Adrenal gland (tissue), 5 donors: ENCODE measurements at regions not wholly inside any gene's neighbourhood (a gene's known extent, or its start where the extent isn't known, plus 50 kb on each side); places are given as distances from the start of the nearest gene placed in this dataset.

Experiments
- POLR2A ChIP-seq, 2 donors: fragments of 450-650 bp; IDR thresholded peaks; one replicate each; pipeline ENCODE4 v1.6.1; 2017; ENCODE audit warnings: antibody characterized with exemption in 2 of 2, mild to moderate bottlenecking in 2 of 2, moderate library complexity in 1 of 2
- TF ChIP-seq, protein P1 (sequence below), 6 experiments: fragments of 450-650 bp in 4 of 6; fragments of 200-600 bp in 2 of 6; sonication (generic) in 1 of 6; IDR thresholded peaks; 1 replicate in 5 of 6; 2 replicates in 1 of 6; pipeline versions ENCODE4 v1.5.1 to v1.8.0; 2016 to 2021; ENCODE audit warnings: antibody characterized with exemption in 6 of 6, mild to moderate bottlenecking in 2 of 6, moderate library complexity in 1 of 6
- donor health status: DM: no; HTN: no; CAD: no.

DNA sequence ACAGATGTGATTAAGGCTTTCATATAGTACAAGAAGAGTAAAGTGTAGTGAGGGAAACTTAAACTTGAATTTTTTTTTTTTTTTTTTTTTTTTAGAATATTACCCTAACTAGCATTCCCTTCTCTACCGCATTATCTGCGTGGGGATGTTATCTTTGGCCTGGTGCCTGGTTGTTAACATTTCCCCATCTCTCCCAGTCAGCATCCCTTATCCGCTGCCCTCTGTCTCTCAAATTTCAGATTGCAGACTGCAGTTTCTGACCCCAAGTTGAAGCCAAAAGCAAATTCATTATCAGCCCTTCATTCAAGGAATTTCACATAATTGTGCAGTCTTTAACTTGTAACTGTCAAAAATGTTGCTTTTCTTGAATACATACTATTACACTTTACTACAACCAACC, 353.0 kb downstream of the PLOD2 start:
- no peak for TF ChIP-seq POLR2A (IDR thresholded peaks at IDR 0.05)
- TF ChIP-seq, protein P1, sequence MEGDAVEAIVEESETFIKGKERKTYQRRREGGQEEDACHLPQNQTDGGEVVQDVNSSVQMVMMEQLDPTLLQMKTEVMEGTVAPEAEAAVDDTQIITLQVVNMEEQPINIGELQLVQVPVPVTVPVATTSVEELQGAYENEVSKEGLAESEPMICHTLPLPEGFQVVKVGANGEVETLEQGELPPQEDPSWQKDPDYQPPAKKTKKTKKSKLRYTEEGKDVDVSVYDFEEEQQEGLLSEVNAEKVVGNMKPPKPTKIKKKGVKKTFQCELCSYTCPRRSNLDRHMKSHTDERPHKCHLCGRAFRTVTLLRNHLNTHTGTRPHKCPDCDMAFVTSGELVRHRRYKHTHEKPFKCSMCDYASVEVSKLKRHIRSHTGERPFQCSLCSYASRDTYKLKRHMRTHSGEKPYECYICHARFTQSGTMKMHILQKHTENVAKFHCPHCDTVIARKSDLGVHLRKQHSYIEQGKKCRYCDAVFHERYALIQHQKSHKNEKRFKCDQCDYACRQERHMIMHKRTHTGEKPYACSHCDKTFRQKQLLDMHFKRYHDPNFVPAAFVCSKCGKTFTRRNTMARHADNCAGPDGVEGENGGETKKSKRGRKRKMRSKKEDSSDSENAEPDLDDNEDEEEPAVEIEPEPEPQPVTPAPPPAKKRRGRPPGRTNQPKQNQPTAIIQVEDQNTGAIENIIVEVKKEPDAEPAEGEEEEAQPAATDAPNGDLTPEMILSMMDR (IDR thresholded peaks at IDR 0.05) = peak in 5 of 6 experiments; percentile 15 to 47 (median 27)
